Endothelial cell of umbilical vein (primary cell): ENCODE measurements at regions not wholly inside any gene's neighbourhood (a gene's known extent, or its start where the extent isn't known, plus 50 kb on each side); places are given as distances from the start of the nearest gene placed in this dataset.

ENCODE experiments used
- BruUV-seq: library from RNA; stranded (reverse); fragments of 400-500 nt; replicated peaks from 2 replicates; lab custom pipeline; 2021; lab: Mats Ljungman, UMichigan
- CTCF ChIA-PET: fragments of 300-600, 350-600 bp; sonication (Branson Sonifier 250); formaldehyde crosslinking; loops from one replicate; lab custom pipeline; 2021; ENCODE audit warnings: antibody characterized with exemption, inconsistent platforms; lab: Charles Lee
- POLR2A ChIA-PET: fragments of 300-600, 350-600 bp; sonication (Branson Sonifier 250); formaldehyde crosslinking; loops from one replicate; lab custom pipeline; 2021; ENCODE audit warnings: antibody characterized with exemption, inconsistent platforms; lab: Charles Lee
- DNase-seq: peaks from one replicate; pipeline ENCODE4 v3.0.0-alpha.2; 2011; ENCODE audit warnings: low read depth, low spot score
- FAIRE-seq: peaks from 2 replicates; lab custom pipeline; 2011; peaks lifted over from hg19 to GRCh38; lab: Jason Lieb, UNC
- H2AFZ ChIP-seq: 2 replicates; pipeline ENCODE4 v1.6.0; 2012; ENCODE audit warnings: low read depth, low read length, control low read depth, inconsistent platforms
- H3K27ac ChIP-seq: 2 replicates; pipeline ENCODE4 v1.5.1; 2011; ENCODE audit warnings: low read depth, mild to moderate bottlenecking, control low read depth, low read length, moderate library complexity; ENCODE audit not compliant: insufficient read depth
- H3K27me3 ChIP-seq, 2 experiments: 2 replicates each; pipeline versions ENCODE4 v1.6.0 to v1.6.1; 2011; ENCODE audit warnings: low read length in 2 of 2, mixed read lengths in 1 of 2; ENCODE audit not compliant: control insufficient read depth in 2 of 2, insufficient read depth in 2 of 2
- H3K36me3 ChIP-seq, 2 experiments: 2 replicates in 1 of 2; 3 replicates in 1 of 2; pipeline ENCODE4 v1.5.1; 2011; ENCODE audit warnings: low read length in 2 of 2, mild to moderate bottlenecking in 1 of 2, moderate library complexity in 1 of 2; ENCODE audit not compliant: control insufficient read depth in 2 of 2, insufficient read depth in 2 of 2; ENCODE audit errors: extremely low read depth in 1 of 2
- H3K4me1 ChIP-seq: 3 replicates; pipeline ENCODE4 v1.5.1; 2011; ENCODE audit warnings: mild to moderate bottlenecking, low read length; ENCODE audit not compliant: control insufficient read depth, insufficient read depth; ENCODE audit errors: extremely low read depth
- H3K4me2 ChIP-seq: 2 replicates; pipeline ENCODE4 v1.6.1; 2011; ENCODE audit warnings: low read length, control low read depth, mixed read lengths; ENCODE audit not compliant: insufficient read depth
- H3K4me3 ChIP-seq, 3 experiments: fragments of 200-600 bp in 1 of 3; sonication (generic), shearing (Covaris generic) in 1 of 3; replicated peaks in 1 of 3; 2 replicates each; pipeline ENCODE4 v1.5.1; 2011 to 2016; ENCODE audit warnings: control low read depth in 3 of 3, low read length in 3 of 3, mild to moderate bottlenecking in 2 of 3, inconsistent platforms in 1 of 3, low read depth in 1 of 3, moderate library complexity in 1 of 3; ENCODE audit not compliant: insufficient read depth in 1 of 3
- H3K79me2 ChIP-seq: 2 replicates; pipeline ENCODE4 v1.6.0; 2012; ENCODE audit warnings: low read length, inconsistent platforms; ENCODE audit not compliant: control insufficient read depth, insufficient read depth
- H3K9ac ChIP-seq: replicated peaks from 2 replicates; pipeline ENCODE3; 2011; ENCODE audit warnings: low read length, control low read depth; ENCODE audit not compliant: insufficient read depth; ENCODE audit errors: extremely low read depth
- H3K9me1 ChIP-seq: replicated peaks from 3 replicates; pipeline ENCODE4 v1.6.0; 2011; ENCODE audit warnings: mild to moderate bottlenecking, low read length; ENCODE audit not compliant: control insufficient read depth, insufficient read depth; ENCODE audit errors: extremely low read depth
- H3K9me3 ChIP-seq: replicated peaks from 2 replicates; pipeline ENCODE4 v1.5.1; 2012; ENCODE audit warnings: low read length, inconsistent platforms; ENCODE audit not compliant: control insufficient read depth, insufficient read depth
- H4K20me1 ChIP-seq: replicated peaks from 2 replicates; pipeline ENCODE3; 2011; ENCODE audit warnings: mild to moderate bottlenecking, low read length; ENCODE audit not compliant: control insufficient read depth, insufficient read depth; ENCODE audit errors: extremely low read depth
- CTCF ChIP-seq, 2 donors: IDR thresholded peaks; 1 replicate in 1 of 2; 2 replicates in 1 of 2; pipeline ENCODE4 v1.5.1; 2011; ENCODE audit warnings: low read length in 2 of 2, mild to moderate bottlenecking in 2 of 2, moderate library complexity in 2 of 2, control low read depth in 1 of 2, inconsistent platforms in 1 of 2, low read depth in 1 of 2; ENCODE audit not compliant: insufficient read depth in 1 of 2; ENCODE audit errors: extremely low read depth in 1 of 2
- EZH2 ChIP-seq: IDR thresholded peaks from 2 replicates; pipeline ENCODE4 v1.6.1; 2012; ENCODE audit warnings: borderline replicate concordance, low read depth, mild to moderate bottlenecking, moderate library complexity, low read length, inconsistent platforms; ENCODE audit not compliant: severe bottlenecking
- FOS ChIP-seq: IDR thresholded peaks from 2 replicates; pipeline ENCODE4 v1.6.1; 2011; ENCODE audit warnings: mild to moderate bottlenecking, low read length, moderate library complexity, borderline replicate concordance; ENCODE audit not compliant: insufficient read depth
- GATA2 ChIP-seq: IDR thresholded peaks from 2 replicates; pipeline ENCODE4 v1.7.0; 2011; ENCODE audit warnings: low read depth, mild to moderate bottlenecking, moderate library complexity, mixed read lengths, low read length; ENCODE audit not compliant: insufficient read length, insufficient read depth
- JUN ChIP-seq: IDR thresholded peaks from 2 replicates; pipeline ENCODE4 v1.6.1; 2011; ENCODE audit warnings: borderline replicate concordance, low read depth; ENCODE audit not compliant: insufficient read length, insufficient read depth
- MAX ChIP-seq: IDR thresholded peaks from 2 replicates; pipeline ENCODE4 v1.6.1; 2011; ENCODE audit not compliant: insufficient read depth, insufficient read length
- MYC ChIP-seq: IDR thresholded peaks from one replicate; pipeline ENCODE4 v1.6.1; 2011; ENCODE audit warnings: mild to moderate bottlenecking, low read depth, low read length
- POLR2A ChIP-seq: IDR thresholded peaks from 2 replicates; pipeline ENCODE4 v1.6.1; 2012; ENCODE audit warnings: low read depth, mild to moderate bottlenecking, control low read depth, low read length
- POLR2AphosphoS5 ChIP-seq: IDR thresholded peaks from 2 replicates; pipeline ENCODE4 v1.6.1; 2012; ENCODE audit warnings: low read depth, mild to moderate bottlenecking, control low read depth, low read length, moderate library complexity; ENCODE audit not compliant: insufficient read depth
- dilution Hi-C: fragments of 300-500 bp; cut with MboI; formaldehyde crosslinking; loops from one replicate; pipeline ENCODE4 v1.15.0; 2019; ENCODE audit warnings: low sequenced_read_pairs; ENCODE audit not compliant: extremely low pct_ligation_motif_present
- intact Hi-C: fragments of 100-400 bp; cut with micrococcal nuclease; formaldehyde crosslinking; loops from one replicate; pipeline ENCODE4 v1.10.0; 2022

GRCh38 chr3:106059953-106060517 is 191.2 kb upstream of the CBLB start:
- H3K27ac ChIP-seq = no peak overlapping the region
- no peak overlapping the region for H3K4me3 ChIP-seq
- TF ChIP-seq JUN (no peak), FOS (no peak), MAX (no peak), CTCF (IDR thresholded peaks at IDR 0.05; ENCODE audit: extremely low read depth in 1 of 2, insufficient read depth in 1 of 2, low read depth in 1 of 2, low read length in 2 of 2) (no peak), POLR2A (no peak), MYC (no peak), GATA2 (no peak), POLR2AphosphoS5 (no peak), EZH2 (no peak)
- no peaks in the 10 kb centered on the region for H3K36me3 ChIP-seq
- no peaks in the 10 kb centered on the region for H3K27me3 ChIP-seq
- BruUV-seq = no TSS peak
- no peaks in the 10 kb centered on the region for H3K9me1 ChIP-seq
- CTCF ChIA-PET = no interaction called here
- H3K9me3 ChIP-seq = no peaks in the 10 kb centered on the region
- no peaks in the 10 kb centered on the region for H3K4me1 ChIP-seq
- H3K4me2 ChIP-seq = no peak overlapping the region
- dilution Hi-C loops (no loop called here), intact Hi-C loops (no loop called here)
- no peak overlapping the region for H2AFZ ChIP-seq
- H3K79me2 ChIP-seq = no peaks in the 10 kb centered on the region
- H3K9ac ChIP-seq = no peak overlapping the region
- DNase-seq (no peak), FAIRE-seq (no peak)
- POLR2A ChIA-PET = no interaction called here
- no peaks in the 10 kb centered on the region for H4K20me1 ChIP-seq
